ENCODE measurements at regions not wholly inside any gene's neighbourhood (a gene's known extent, or its start where the extent isn't known, plus 50 kb on each side); places are given as distances from the start of the nearest gene placed in this dataset.

DNA sequence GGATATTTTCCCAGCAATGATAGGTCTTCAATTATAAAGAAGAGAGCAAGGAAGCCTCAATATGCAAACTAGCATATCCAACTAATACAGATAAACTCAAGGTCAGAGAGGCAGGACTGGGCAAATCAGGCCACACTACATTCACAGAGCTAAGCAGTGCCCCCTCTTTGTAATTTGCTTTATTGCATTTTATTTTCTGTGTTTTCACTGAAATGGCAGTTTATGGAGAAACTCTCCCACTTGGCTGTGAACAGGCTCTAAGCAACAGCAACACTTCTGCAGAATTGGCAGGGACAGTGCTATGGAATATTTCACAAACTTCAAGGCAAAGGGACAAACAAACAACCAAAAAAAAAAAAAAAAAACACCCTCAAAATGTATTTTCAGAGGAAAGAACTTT is 93.4 kb upstream of the SOD1 start:
- no peak for DNase-seq (ENCODE audit: low read depth in 3 of 3)

DNA sequence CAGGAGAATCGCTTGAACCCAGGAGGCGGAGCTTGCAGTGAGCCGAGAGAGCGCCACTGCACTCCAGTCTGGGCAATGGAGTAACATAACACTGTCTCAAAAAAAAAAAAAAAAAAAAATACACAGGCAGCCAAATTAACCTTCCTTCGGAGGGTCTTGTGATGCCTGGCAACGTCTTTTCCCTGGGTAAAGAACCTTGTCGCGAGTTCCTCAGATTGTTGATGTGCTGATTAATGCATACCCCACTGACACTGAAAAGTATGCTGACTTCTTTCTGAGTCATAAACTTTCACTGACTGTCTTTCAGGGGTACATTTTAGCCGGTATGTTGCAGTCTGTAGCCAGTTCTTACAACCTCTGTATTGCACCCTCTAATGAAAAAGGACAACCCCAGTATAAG is 95.1 kb upstream of the SOD1 start:
- DNase-seq (ENCODE audit: low read depth in 3 of 3), result no peak

- no peak for DNase-seq (ENCODE audit: low read depth in 3 of 3)
Measured at GRCh38 chr21:31560479-31560878, 99.0 kb upstream of the SOD1 start.

DNA sequence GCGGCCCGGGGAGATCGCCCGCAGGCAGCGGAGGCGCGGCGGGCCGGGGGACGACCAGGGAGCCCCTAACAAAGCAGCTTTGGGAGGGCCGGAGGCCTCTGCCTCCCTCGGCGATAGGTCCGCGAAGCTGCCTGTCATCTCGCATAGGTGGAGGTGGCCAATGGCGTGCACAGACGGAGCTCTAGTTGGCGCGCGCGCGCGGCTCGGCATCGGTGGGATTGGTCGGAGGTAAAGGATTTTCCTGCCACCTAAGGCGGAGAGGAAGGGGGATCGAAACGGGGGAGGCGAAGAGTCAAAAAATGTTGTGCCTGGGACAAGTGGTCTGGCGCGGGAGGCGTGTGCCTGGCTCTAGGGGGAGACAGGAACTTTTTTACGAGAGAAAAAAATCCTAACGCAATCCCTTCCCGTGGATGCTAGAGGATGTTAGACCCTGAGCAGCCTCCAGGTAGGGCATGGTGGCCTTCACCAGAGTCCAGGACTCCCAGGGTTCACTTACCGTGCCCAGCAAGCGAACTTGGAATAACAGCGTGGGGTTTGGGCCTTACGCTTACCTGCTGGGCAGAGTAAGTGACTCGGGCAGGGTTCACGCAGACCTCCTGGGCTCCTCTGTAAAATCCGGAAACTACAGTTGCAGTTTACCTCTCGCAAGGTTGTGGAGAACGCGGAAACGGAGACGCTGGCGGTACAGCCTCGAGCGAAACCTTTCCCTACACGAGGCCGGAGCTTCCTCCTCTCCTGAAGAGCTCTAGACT is 99.9 kb upstream of the SOD1 start:
- peak; percentile 90 to 94 (median 91) for DNase-seq (ENCODE audit: low read depth in 3 of 3)

DNA sequence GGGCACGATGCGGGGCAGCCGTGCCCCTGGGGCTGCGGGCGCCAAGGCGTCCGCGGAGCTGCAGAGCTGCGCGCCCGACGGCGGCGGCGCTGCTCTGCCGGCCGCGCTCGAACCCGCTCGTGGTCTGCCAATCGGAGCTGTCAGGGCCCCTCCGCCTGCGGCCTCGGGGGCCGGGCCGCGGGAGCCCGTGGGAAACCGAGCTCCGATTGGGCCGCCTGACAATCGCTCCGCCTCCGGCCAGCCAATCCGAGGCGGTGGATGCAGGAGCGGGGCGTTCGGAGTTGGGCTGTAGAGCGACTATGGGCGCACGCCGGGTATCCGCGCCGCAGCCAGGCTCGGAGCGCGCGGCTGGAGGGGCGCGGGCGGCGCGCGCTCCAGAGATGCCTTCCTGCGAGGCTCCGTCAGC is 100.5 kb upstream of the SOD1 start:
- DNase-seq (ENCODE audit: low read depth in 3 of 3), result peak; percentile 81 to 89 (median 87)

DNA sequence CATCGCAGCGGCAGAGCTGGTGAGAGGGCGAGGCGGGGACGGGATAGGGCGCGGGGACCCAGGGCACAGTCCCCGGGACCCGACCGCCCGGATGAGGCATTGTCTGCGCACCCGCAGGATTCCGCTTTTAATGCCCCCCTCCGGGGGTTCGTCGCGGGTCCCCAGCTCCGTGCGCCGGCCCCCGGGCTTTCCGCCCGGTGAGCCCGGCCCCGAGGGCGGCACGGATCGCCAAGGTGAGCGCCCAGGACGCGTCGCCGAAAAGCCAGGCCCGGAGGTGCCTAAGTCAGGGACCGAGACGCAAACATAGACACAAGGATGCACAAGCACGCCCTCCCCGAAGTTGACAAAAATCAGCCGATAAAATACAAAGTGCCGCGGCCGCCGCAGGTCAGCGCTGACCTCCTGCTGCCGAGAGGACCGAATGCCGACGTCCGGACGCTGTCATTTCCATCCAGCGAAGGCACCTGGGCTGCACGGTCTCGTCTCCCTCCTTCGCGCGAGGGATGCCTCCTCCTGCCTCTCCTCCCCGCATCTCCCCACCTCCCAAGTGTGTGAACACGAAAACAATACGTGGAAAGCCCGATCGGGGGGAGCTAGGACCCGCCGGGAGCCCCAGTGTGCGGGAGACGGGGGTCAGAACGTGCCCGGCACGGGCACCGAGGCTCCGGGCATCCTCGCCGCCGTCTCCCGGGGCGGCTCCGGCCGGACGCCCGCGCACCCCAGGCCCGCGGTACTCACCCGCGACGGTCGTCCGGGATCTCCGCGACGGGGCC is 101.1 kb upstream of the SOD1 start:
- peak in 2 of 3 donors; percentile 17 to 28 for DNase-seq (ENCODE audit: low read depth in 3 of 3)

GRCh38 chr21:31557421-31558188 is 101.9 kb upstream of the SOD1 start:
- peak in 1 of 3 donors; percentile 7 for DNase-seq (ENCODE audit: low read depth in 3 of 3)

DNA sequence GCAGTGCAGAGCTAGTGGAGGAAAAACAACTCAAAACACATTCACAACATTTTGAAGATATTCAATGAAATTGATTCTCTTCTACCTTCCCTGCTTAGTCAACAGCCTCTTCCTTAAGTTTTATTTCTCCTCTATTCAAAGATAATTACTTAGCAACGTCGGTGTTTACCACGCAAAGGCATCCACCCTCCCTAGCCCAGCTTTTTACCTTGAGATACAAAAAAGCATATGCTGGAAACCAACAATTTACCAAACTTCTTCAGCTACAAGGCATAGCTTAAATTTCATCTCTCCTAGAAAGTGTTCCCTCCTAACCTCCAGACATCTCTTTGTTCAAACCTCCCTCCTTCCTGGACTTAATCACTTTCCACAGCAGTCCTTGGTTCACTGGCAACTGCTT is 102.8 kb upstream of the SOD1 start:
- DNase-seq (ENCODE audit: low read depth in 3 of 3), result no peak

DNA sequence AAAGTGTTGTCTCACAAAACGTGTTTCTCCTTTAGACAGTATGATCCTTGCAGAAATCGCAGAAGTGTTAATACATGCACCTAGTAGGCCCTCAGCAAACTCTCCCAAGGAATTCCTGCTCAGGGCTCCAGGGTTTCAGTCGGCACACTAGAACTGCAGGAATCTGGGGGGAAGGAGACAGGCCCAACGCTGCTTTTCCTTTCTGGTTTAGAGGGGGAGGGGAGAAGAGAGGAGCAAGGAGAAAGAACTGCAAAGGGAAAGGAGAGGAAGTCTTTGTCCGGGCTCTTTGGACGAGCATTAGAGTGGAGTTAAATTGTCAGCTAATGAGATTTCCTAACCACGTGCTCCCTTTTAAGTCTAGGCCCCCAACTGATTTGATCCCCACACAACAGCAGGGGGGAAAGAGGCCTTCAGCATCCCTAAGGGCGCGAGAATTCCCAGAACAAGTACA is 103.7 kb upstream of the SOD1 start:
- DNase-seq (ENCODE audit: low read depth in 3 of 3), result no peak

DNA sequence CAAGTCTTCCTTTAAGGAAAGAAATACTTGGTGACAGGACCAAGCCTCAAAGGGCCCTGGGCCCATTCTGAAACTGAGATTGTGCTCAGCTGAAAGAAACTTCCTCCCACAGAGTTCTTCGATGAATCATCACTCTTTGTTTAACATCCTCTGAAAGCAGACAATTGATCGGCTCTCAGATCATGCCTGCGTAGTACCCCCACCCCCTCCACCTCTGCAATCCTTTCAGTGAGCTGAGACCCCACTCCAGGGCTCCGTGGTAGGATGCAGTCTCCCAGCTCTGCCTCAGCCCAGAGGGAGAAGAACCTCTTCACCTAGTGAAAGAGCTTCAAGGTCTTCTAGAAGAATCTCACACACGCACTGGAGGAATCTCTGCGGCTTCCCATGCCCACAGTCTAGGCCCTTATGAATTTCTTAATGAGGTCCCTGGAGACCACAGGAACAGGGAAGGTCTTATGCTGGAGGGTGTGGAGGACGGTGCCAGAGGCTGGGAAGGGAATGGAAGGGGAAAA is 104.9 kb upstream of the SOD1 start:
- peak in 1 of 3 donors; percentile 24 for DNase-seq (ENCODE audit: low read depth in 3 of 3)

- DNase-seq (ENCODE audit: low read depth in 3 of 3), result no peak
Measured at GRCh38 chr21:31553926-31554325, 105.6 kb upstream of the SOD1 start.

GRCh38 chr21:31553461-31553860 is 106.0 kb upstream of the SOD1 start:
- DNase-seq (ENCODE audit: low read depth in 3 of 3), result no peak

- DNase-seq (ENCODE audit: low read depth in 3 of 3), result no peak
Measured at GRCh38 chr21:31552826-31553225, 106.7 kb upstream of the SOD1 start.

GRCh38 chr21:31550070-31550469 is 109.4 kb upstream of the SOD1 start:
- no peak for DNase-seq (ENCODE audit: low read depth in 3 of 3)

DNA sequence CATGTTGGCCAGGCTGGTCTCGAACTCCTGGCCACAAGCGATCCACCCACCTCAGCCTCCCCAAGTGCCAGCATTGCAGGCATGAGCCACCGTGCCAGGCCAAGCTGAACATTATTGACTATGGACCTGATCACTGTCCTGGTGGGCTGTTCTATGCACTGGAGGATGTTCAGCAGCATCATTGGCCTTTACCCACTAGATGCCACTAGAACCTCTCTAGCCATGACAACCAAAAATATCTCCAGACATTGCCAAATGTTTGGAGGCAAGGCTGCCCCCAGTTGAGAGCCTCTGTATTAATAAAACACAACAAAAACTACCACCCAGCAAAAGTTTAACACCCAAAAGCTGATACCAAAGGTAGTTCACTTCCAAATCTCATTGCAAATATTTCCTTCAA is 110.8 kb upstream of the SOD1 start:
- no peak for DNase-seq (ENCODE audit: low read depth in 3 of 3)

- no peak for DNase-seq (ENCODE audit: low read depth in 3 of 3)
Measured at GRCh38 chr21:31546443-31547170, 112.9 kb upstream of the SOD1 start.

GRCh38 chr21:31545036-31545435 is 114.5 kb upstream of the SOD1 start:
- DNase-seq (ENCODE audit: low read depth in 3 of 3), result no peak

GRCh38 chr21:31543191-31543590 is 116.3 kb upstream of the SOD1 start:
- no peak for DNase-seq (ENCODE audit: low read depth in 3 of 3)

GRCh38 chr21:31538816-31539215 is 120.7 kb upstream of the SOD1 start:
- no peak for DNase-seq (ENCODE audit: low read depth in 3 of 3)

GRCh38 chr21:31537872-31538576 is 121.5 kb upstream of the SOD1 start:
- no peak for DNase-seq (ENCODE audit: low read depth in 3 of 3)

DNA sequence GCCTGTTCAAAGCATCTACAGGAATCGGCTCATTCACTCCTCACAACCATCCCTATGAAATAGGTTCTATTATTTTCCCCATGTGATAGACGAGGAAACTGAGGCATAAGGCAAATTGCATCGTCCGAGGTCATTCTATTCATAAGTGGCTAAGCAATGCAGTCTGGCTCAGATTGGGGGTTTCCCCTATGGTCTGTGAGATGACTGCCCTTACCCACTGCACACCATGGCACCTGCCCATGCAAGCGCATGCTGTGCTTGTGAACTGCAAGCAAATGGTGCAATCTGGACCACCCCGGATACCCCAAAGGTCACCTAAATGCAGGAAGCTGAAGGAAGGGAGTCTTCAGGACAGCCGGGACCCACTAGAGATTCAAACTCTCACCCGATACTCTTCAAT is 123.4 kb upstream of the SOD1 start:
- no peak for DNase-seq (ENCODE audit: low read depth in 3 of 3)

Measured in stimulated activated CD4-positive, alpha-beta T cell treated with anti-CD3 and anti-CD28 coated beads, TNF-alpha, amount 100 ng/mL, for 48 hours (primary cell).